K562 (cell line): ENCODE measurements at regions not wholly inside any gene's neighbourhood (a gene's known extent, or its start where the extent isn't known, plus 50 kb on each side); places are given as distances from the start of the nearest gene placed in this dataset.

Experiments
- ATAC-seq: fragments of 200-7000 bp; cut with Tn5 transposase; 3 replicates; pipeline ENCODE4 v1.9.1; 2020; ENCODE audit warnings: moderate library complexity
- BruUV-seq: library from RNA; stranded (reverse); fragments of 400-500 nt; replicated peaks from 2 replicates; lab custom pipeline; 2021; lab: Mats Ljungman, UMichigan
- CTCF ChIA-PET: fragments of 300-600 bp; formaldehyde crosslinking; extraction: SDS; loops from one replicate; lab custom pipeline; 2021; ENCODE audit warnings: low intra/inter-chr PET ratio; lab: Yijun Ruan, JAX
- POLR2A ChIA-PET: fragments of 300-600, 350-650 bp; sonication (Branson Sonifier 250); formaldehyde crosslinking; extraction: SDS; loops from one replicate; lab custom pipeline; 2021; ENCODE audit warnings: antibody characterized with exemption, inconsistent platforms; lab: Yijun Ruan, JAX
- DNase-seq, 4 experiments: peaks; one replicate each; pipeline versions ENCODE4 v3.0.0 to v3.0.0-alpha.2; 2011 to 2018; ENCODE audit warnings: low spot score in 3 of 4, mixed read lengths in 3 of 4; ENCODE audit errors: extremely low read depth in 1 of 4
- FAIRE-seq: peaks from 2 replicates; lab custom pipeline; 2011; peaks lifted over from hg19 to GRCh38; lab: Jason Lieb, UNC
- H2AFZ ChIP-seq: 2 replicates; pipeline ENCODE4 v1.6.0; 2011; ENCODE audit warnings: low read depth, low read length, control low read depth, inconsistent platforms
- H3K27ac ChIP-seq: fragments of 200-600 bp; 3 replicates; pipeline ENCODE4 v1.8.0; 2011; ENCODE audit warnings: low read depth, mild to moderate bottlenecking, control low read depth, inconsistent platforms, low read length, moderate library complexity, mixed read lengths; ENCODE audit errors: extremely low read depth
- H3K27me3 ChIP-seq, 2 experiments: fragments of 300-600 bp in 1 of 2; 2 replicates in 1 of 2; 3 replicates in 1 of 2; pipeline versions ENCODE4 v1.6.0 to v1.8.0; 2011; ENCODE audit warnings: inconsistent platforms in 2 of 2, low read length in 2 of 2, mild to moderate bottlenecking in 1 of 2, mixed read lengths in 1 of 2, moderate library complexity in 1 of 2; ENCODE audit not compliant: control insufficient read depth in 2 of 2, insufficient read depth in 2 of 2
- H3K36me3 ChIP-seq: fragments of 300-600 bp; 3 replicates; pipeline ENCODE4 v1.8.0; 2011; ENCODE audit warnings: mild to moderate bottlenecking, low read length, inconsistent platforms; ENCODE audit not compliant: control insufficient read depth, insufficient read depth
- H3K4me1 ChIP-seq, 2 experiments: fragments of 200-600 bp in 1 of 2; replicated peaks in 1 of 2; 2 replicates in 1 of 2; 3 replicates in 1 of 2; pipeline versions ENCODE4 v1.5.1 to v1.8.0; 2011; ENCODE audit warnings: inconsistent platforms in 2 of 2, low read length in 2 of 2, mild to moderate bottlenecking in 1 of 2, mixed read lengths in 1 of 2, moderate library complexity in 1 of 2; ENCODE audit not compliant: control insufficient read depth in 2 of 2, insufficient read depth in 2 of 2
- H3K4me2 ChIP-seq: 2 replicates; pipeline ENCODE4 v1.6.1; 2011; ENCODE audit warnings: low read length, control low read depth, inconsistent platforms, mixed read lengths; ENCODE audit not compliant: insufficient read depth
- H3K4me3 ChIP-seq: fragments of 200-600 bp; sonication (generic), shearing (Covaris generic); 2 replicates; pipeline ENCODE4 v1.5.1; 2016; ENCODE audit warnings: control low read depth, inconsistent platforms
- H3K79me2 ChIP-seq: fragments of 200-600 bp; 3 replicates; pipeline ENCODE4 v1.8.0; 2011; ENCODE audit warnings: low read length, inconsistent platforms; ENCODE audit not compliant: control insufficient read depth, insufficient read depth
- H3K9ac ChIP-seq, 2 experiments: 2 replicates each; pipeline versions ENCODE4 v1.6.0 to v1.6.1; 2011; ENCODE audit warnings: low read depth in 2 of 2, low read length in 2 of 2, control low read depth in 1 of 2, inconsistent platforms in 1 of 2, mild to moderate bottlenecking in 1 of 2, mixed read lengths in 1 of 2; ENCODE audit not compliant: insufficient read depth in 1 of 2
- H3K9me1 ChIP-seq: one replicate; pipeline ENCODE4 v1.6.0; 2011; ENCODE audit warnings: inconsistent platforms, mild to moderate bottlenecking, low read length, moderate library complexity; ENCODE audit not compliant: control insufficient read depth, insufficient read depth
- H3K9me3 ChIP-seq: replicated peaks from 2 replicates; pipeline ENCODE4 v1.5.1; 2011; ENCODE audit warnings: low read depth, low read length, inconsistent platforms; ENCODE audit not compliant: control insufficient read depth, insufficient read depth
- H4K20me1 ChIP-seq: replicated peaks from 2 replicates; pipeline ENCODE4 v1.6.1; 2011; ENCODE audit warnings: low read length, inconsistent platforms, mixed read lengths; ENCODE audit not compliant: control insufficient read depth, insufficient read depth
- ARID1B ChIP-seq: fragments of 450-650 bp; IDR thresholded peaks from 2 replicates; pipeline ENCODE4 v1.6.1; 2016; ENCODE audit warnings: antibody characterized with exemption, mild to moderate bottlenecking, inconsistent platforms
- BRD4 ChIP-seq: fragments of 200-600 bp; sonication (generic); IDR thresholded peaks from 2 replicates; pipeline ENCODE4 v1.6.1; 2017; ENCODE audit warnings: inconsistent platforms
- CREM ChIP-seq: IDR thresholded peaks from 2 replicates; pipeline ENCODE4 v1.6.1; 2014; ENCODE audit warnings: antibody characterized with exemption, low read depth
- FOXJ2 ChIP-seq: fragments of 200-800 bp; sonication (Bioruptor generic); IDR thresholded peaks from 2 replicates; pipeline ENCODE4 v1.6.1; 2016; ENCODE audit warnings: missing genetic modification characterization, missing compliant biosample characterization
- HMGN3 ChIP-seq: IDR thresholded peaks from 2 replicates; pipeline ENCODE4 v1.6.1; 2011; ENCODE audit warnings: borderline replicate concordance, low read depth, mild to moderate bottlenecking, mixed read lengths, low read length; ENCODE audit not compliant: insufficient read length; ENCODE audit errors: extremely low read depth
- HNRNPLL ChIP-seq: fragments of 200-400 bp; formaldehyde crosslinking; IDR thresholded peaks from 2 replicates; pipeline ENCODE4 v1.6.1; 2017; ENCODE audit warnings: low read length, low read depth, mild to moderate bottlenecking; ENCODE audit not compliant: poor library complexity, severe bottlenecking
- KHSRP ChIP-seq: fragments of 450-650 bp; IDR thresholded peaks from 2 replicates; pipeline ENCODE4 v1.6.1; 2017
- NR1H2 ChIP-seq: sonication (generic); formaldehyde crosslinking; IDR thresholded peaks from 2 replicates; pipeline ENCODE4 v1.4.0; 2020; ENCODE audit warnings: mild to moderate bottlenecking, missing genetic modification reagents
- NUFIP1 ChIP-seq: fragments of 450-650 bp; IDR thresholded peaks from 2 replicates; pipeline ENCODE4 v1.6.1; 2018; ENCODE audit not compliant: partially characterized antibody
- PBX2 ChIP-seq, 2 experiments: IDR thresholded peaks in 1 of 2; conservative IDR thresholded peaks in 1 of 2; 2 replicates each; pipeline ENCODE4 v1.6.1; 2016; ENCODE audit warnings: low read depth in 2 of 2, mild to moderate bottlenecking in 1 of 2, missing compliant biosample characterization in 1 of 2, missing genetic modification characterization in 1 of 2, moderate library complexity in 1 of 2
- STAG1 ChIP-seq: sonication (generic); formaldehyde crosslinking; IDR thresholded peaks from 2 replicates; pipeline ENCODE4 v1.5.0; 2020; ENCODE audit warnings: missing genetic modification reagents, borderline replicate concordance
- TFAM ChIP-seq: fragments of 250-450 bp; sonication (Bioruptor Pico); conservative IDR thresholded peaks from 2 replicates; pipeline ENCODE4 v1.5.0; 2021; ENCODE audit warnings: mild to moderate bottlenecking, moderate library complexity
- ZNF41 ChIP-seq: fragments of 250-450 bp; sonication (Bioruptor Pico); conservative IDR thresholded peaks from 2 replicates; pipeline ENCODE4 v1.4.0; 2020; ENCODE audit warnings: mild to moderate bottlenecking
- ZNF444 ChIP-seq: fragments of 250-450 bp; sonication (Bioruptor Pico); IDR thresholded peaks from 2 replicates; pipeline ENCODE4 v1.4.0; 2020; ENCODE audit warnings: mild to moderate bottlenecking, moderate library complexity
- WGBS: fragments of 100-300 bp; shearing (Covaris generic); methylation state at CpG from one replicate; pipeline ENCODE4 v1.1.6; 2016; ENCODE audit warnings: low coverage, mixed read lengths; ENCODE audit not compliant: insufficient coverage; ENCODE audit errors: missing lambda C conversion rate; 5-methylcytosine and 5-hydroxymethylcytosine counted together
- in situ Hi-C: fragments of 300-500 bp; cut with MboI; formaldehyde crosslinking; loops from 4 replicates; pipeline ENCODE4 v1.15.0; 2018; ENCODE audit warnings: inconsistent platforms, mixed read lengths
- intact Hi-C: fragments of 100-400 bp; cut with micrococcal nuclease; formaldehyde crosslinking; loops from 2 replicates; pipeline ENCODE4 v1.14.2; 2022

- TF ChIP-seq HMGN3 = no peak
- TF ChIP-seq NR1H2 (CRISPR knock-in tag) = no peak
- no peak for TF ChIP-seq BRD4
- TF ChIP-seq, all 486 proteins: peak for 0
- no peak for DNase-seq
- intact Hi-C loops = no loop called here
- no peak overlapping the region for H3K9ac ChIP-seq
- no peak for FAIRE-seq
- no peaks in the 10 kb centered on the region for H4K20me1 ChIP-seq
- H3K4me3 ChIP-seq = no peak overlapping the region
- no peaks in the 10 kb centered on the region for H3K9me1 ChIP-seq
- no peaks in the 10 kb centered on the region for H3K27me3 ChIP-seq
- BruUV-seq = no TSS peak
- peaks cover 0 to 15% of the 10 kb centered on the region in 2 experiments; a peak in 4 of 5 replicates for H3K4me1 ChIP-seq
- in situ Hi-C loops = no loop called here
- ChIA-PET POLR2A (no interaction called here), CTCF (no interaction called here)
- H2AFZ ChIP-seq = no peak overlapping the region
- no peaks in the 10 kb centered on the region for H3K9me3 ChIP-seq
- ATAC-seq = no peak
- H3K4me2 ChIP-seq = no peak overlapping the region
- no peaks in the 10 kb centered on the region for H3K79me2 ChIP-seq
- no peak overlapping the region for H3K27ac ChIP-seq
- H3K36me3 ChIP-seq = no peaks in the 10 kb centered on the region
- WGBS = 71% methylated on average over 1 of the region's 3 CpGs
These were observed 88.6 kb upstream of the COL6A5 start for GRCh38 chr3:130256821-130257340.

- no peak overlapping the region for H3K4me3 ChIP-seq
- no peaks in the 10 kb centered on the region for H3K36me3 ChIP-seq
- peak; percentile 68 for ATAC-seq
- intact Hi-C loops = no loop called here
- no peaks in the 10 kb centered on the region for H3K79me2 ChIP-seq
- in situ Hi-C loops = no loop called here
- no peak overlapping the region for H2AFZ ChIP-seq
- H3K4me1 ChIP-seq = peaks cover 0 to 15% of the 10 kb centered on the region in 2 experiments
- CTCF ChIA-PET = no interaction called here
- H4K20me1 ChIP-seq = no peaks in the 10 kb centered on the region
- POLR2A ChIA-PET = interaction anchor here (1.2 kb wide), 1 partner anchor 38 kb away, joined by 3 read pairs; no protein-coding TSS in a partner anchor
- no TSS peak for BruUV-seq
- peak; percentile 77 for FAIRE-seq
- 1% methylated on average over 9 of the region's 9 CpGs for WGBS
- no peak overlapping the region for H3K9ac ChIP-seq
- H3K27me3 ChIP-seq = no peaks in the 10 kb centered on the region
- DNase-seq = peak in 3 of 4 experiments; percentile 10 to 67 (median 38)
- no peak overlapping the region; the same call in 1 of the 2 replicates for H3K4me2 ChIP-seq
- no peaks in the 10 kb centered on the region for H3K9me1 ChIP-seq
- no peak overlapping the region for H3K27ac ChIP-seq
- no peaks in the 10 kb centered on the region for H3K9me3 ChIP-seq
- TF ChIP-seq TFAM (CRISPR knock-in tag) (no peak), ZNF444 (CRISPR knock-in tag) (no peak), STAG1 (CRISPR knock-in tag) (no peak), KHSRP (no peak), FOXJ2 (tag) (no peak), ARID1B (peak; percentile 80), CREM (0 out of 2 replicates have a peak, but pooled peaks have one; percentile 35), ZNF41 (CRISPR knock-in tag) (no peak), PBX2 (CRISPR knock-in tag; IDR thresholded peaks at IDR 0.05; ENCODE audit: low read depth) (no peak), PBX2 (tag; conservative IDR thresholded peaks at IDR 0.05; ENCODE audit: low read depth) (peak; percentile 69), NUFIP1 (no peak), HNRNPLL (peak; percentile 78)
These were observed 86.9 kb upstream of the COL6A5 start for GRCh38 chr3:130258532-130258952.
